ENCODE measurements at regions not wholly inside any gene's neighbourhood (a gene's known extent, or its start where the extent isn't known, plus 50 kb on each side); places are given as distances from the start of the nearest gene placed in this dataset.

GRCh38 chr2:217438136-217438535, 564.7 kb downstream of the TNS1 start:
- no peak for TF ChIP-seq CTCF (IDR thresholded peaks at IDR 0.05; ENCODE audit: borderline replicate concordance, extremely low read depth, low read length, poor library complexity, severe bottlenecking)
- no peak for TF ChIP-seq EZH2 (IDR thresholded peaks at IDR 0.05; ENCODE audit: borderline replicate concordance, low read depth, low read length, severe bottlenecking)
